Naive thymus-derived CD4-positive, alpha-beta T cell (primary cell): ENCODE measurements at regions not wholly inside any gene's neighbourhood (a gene's known extent, or its start where the extent isn't known, plus 50 kb on each side); places are given as distances from the start of the nearest gene placed in this dataset.
A peak's percentile ranks its signal among the peaks of the same experiment; 100 is the strongest.

Experiments used
- ATAC-seq: fragments of 150-1000 bp; cut with Tn5 transposase; 2 replicates; pipeline ENCODE4 v1.10.0; 2021; ENCODE audit warnings: mild to moderate bottlenecking, moderate library complexity
- CTCF ChIA-PET: fragments of 350-600 bp; sonication (Branson Sonifier 250); formaldehyde crosslinking; loops from one replicate; lab custom pipeline; 2021; ENCODE audit warnings: antibody characterized with exemption; lab: Charles Lee
- POLR2A ChIA-PET: fragments of 350-600 bp; sonication (Branson Sonifier 250); formaldehyde crosslinking; loops from one replicate; lab custom pipeline; 2021; ENCODE audit warnings: antibody characterized with exemption, inconsistent platforms; lab: Charles Lee
- DNase-seq, 9 donors: peaks; one replicate each; pipeline versions ENCODE4 v3.0.0 to v3.0.0-alpha.2; 2020 to 2022; ENCODE audit warnings: mixed read lengths in 1 of 9
- H3K27ac ChIP-seq: one replicate; pipeline ENCODE4 v1.7.0; 2013; ENCODE audit warnings: mild to moderate bottlenecking, low read depth, low read length, moderate library complexity
- H3K27me3 ChIP-seq, 2 donors: one replicate each; pipeline ENCODE4 v1.7.0; 2013; ENCODE audit warnings: low read length in 2 of 2, mild to moderate bottlenecking in 2 of 2, moderate library complexity in 2 of 2; ENCODE audit not compliant: control insufficient read depth in 2 of 2, insufficient read depth in 2 of 2
- H3K36me3 ChIP-seq, 3 experiments: 1 replicate in 2 of 3; 2 replicates in 1 of 3; pipeline ENCODE4 v1.7.0; 2013; ENCODE audit warnings: low read length in 3 of 3, mild to moderate bottlenecking in 3 of 3, moderate library complexity in 1 of 3; ENCODE audit not compliant: insufficient read depth in 3 of 3, control insufficient read depth in 2 of 3
- H3K4me1 ChIP-seq, 2 donors: one replicate each; pipeline ENCODE4 v1.7.0; 2013; ENCODE audit warnings: low read length in 2 of 2, mild to moderate bottlenecking in 2 of 2, moderate library complexity in 1 of 2; ENCODE audit not compliant: control insufficient read depth in 2 of 2, insufficient read depth in 2 of 2
- H3K4me3 ChIP-seq: 2 replicates; pipeline ENCODE4 v1.7.0; 2013; ENCODE audit warnings: mild to moderate bottlenecking, low read length
- H3K9me3 ChIP-seq, 3 experiments: 1 replicate in 2 of 3; 2 replicates in 1 of 3; pipeline ENCODE4 v1.7.0; 2013; ENCODE audit warnings: low read length in 3 of 3; ENCODE audit not compliant: control insufficient read depth in 2 of 3
- H3K27ac Mint-ChIP-seq, 9 donors: one replicate each; pipeline ENCODE4 v1.8.0; 2020 to 2022; ENCODE audit warnings: mixed read lengths in 9 of 9, mild to moderate bottlenecking in 8 of 9, moderate library complexity in 5 of 9, inconsistent platforms in 2 of 9
- H3K27me3 Mint-ChIP-seq, 5 donors: one replicate each; pipeline ENCODE4 v1.8.0; 2021 to 2022; ENCODE audit warnings: mixed read lengths in 5 of 5, mild to moderate bottlenecking in 1 of 5
- H3K36me3 Mint-ChIP-seq, 5 donors: one replicate each; pipeline ENCODE4 v1.8.0; 2020 to 2022; ENCODE audit warnings: mixed read lengths in 5 of 5, mild to moderate bottlenecking in 3 of 5, inconsistent platforms in 1 of 5
- H3K4me1 Mint-ChIP-seq, 7 donors: one replicate each; pipeline ENCODE4 v1.8.0; 2020 to 2022; ENCODE audit warnings: mixed read lengths in 7 of 7, mild to moderate bottlenecking in 3 of 7, inconsistent platforms in 1 of 7
- H3K4me3 Mint-ChIP-seq, 10 donors: one replicate each; pipeline ENCODE4 v1.8.0; 2020 to 2022; ENCODE audit warnings: mild to moderate bottlenecking in 10 of 10, mixed read lengths in 10 of 10, moderate library complexity in 6 of 10, inconsistent platforms in 2 of 10
- H3K9me3 Mint-ChIP-seq, 11 donors: one replicate each; pipeline ENCODE4 v1.8.0; 2020 to 2022; ENCODE audit warnings: mixed read lengths in 11 of 11, mild to moderate bottlenecking in 4 of 11, inconsistent platforms in 1 of 11, moderate library complexity in 1 of 11
- intact Hi-C, 2 donors: fragments of 100-400 bp; cut with micrococcal nuclease; formaldehyde crosslinking; loops; one replicate each; pipeline ENCODE4 v1.15.1; 2023

DNA sequence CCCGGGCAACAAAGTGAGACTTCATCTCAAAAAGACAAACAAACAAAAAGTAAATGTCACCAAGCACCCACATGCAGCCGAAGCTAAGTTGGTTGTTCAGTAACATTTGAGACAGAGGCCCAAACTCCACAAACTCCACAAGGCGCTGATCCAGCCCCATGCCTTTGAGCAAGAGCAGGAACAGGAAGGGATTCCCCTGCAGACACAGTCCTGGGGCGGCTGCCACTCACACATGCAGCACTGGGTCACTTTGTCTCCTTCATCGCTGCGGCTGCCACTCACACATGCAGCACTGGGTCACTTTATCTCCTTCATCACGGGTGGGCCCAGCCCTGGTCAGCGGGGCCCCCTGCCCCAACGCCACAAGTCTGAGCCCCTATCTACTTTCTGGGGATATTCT, 246.9 kb upstream of the RREB1 start:
- Mint-ChIP-seq H3K9me3 (no peaks in the 10 kb centered on the region), H3K27ac (no peak overlapping the region), H3K4me1 (peaks cover 14 to 19% (median 17%) of the 10 kb centered on the region in 7 donors), H3K4me3 (no peak overlapping the region), H3K36me3 (peaks cover 0 to 3% (median 0%) of the 10 kb centered on the region in 5 donors), H3K27me3 (peaks cover 0 to 10% (median 0%) of the 10 kb centered on the region in 5 donors)
- Histone ChIP-seq H3K9me3 (no peaks in the 10 kb centered on the region), H3K27me3 (no peaks in the 10 kb centered on the region), H3K27ac (no peak overlapping the region), H3K4me1 (peaks cover 0 to 7% of the 10 kb centered on the region in 2 donors), H3K4me3 (no peak overlapping the region), H3K36me3 (no peaks in the 10 kb centered on the region)
- ChIA-PET POLR2A (no interaction called here), CTCF (interaction anchor here (0.6 kb wide), 1 partner anchor 35 kb away, joined by 4 read pairs; no protein-coding TSS in a partner anchor)
- DNase-seq (no peak), ATAC-seq (no peak)
- intact Hi-C loops = no loop called here

DNA sequence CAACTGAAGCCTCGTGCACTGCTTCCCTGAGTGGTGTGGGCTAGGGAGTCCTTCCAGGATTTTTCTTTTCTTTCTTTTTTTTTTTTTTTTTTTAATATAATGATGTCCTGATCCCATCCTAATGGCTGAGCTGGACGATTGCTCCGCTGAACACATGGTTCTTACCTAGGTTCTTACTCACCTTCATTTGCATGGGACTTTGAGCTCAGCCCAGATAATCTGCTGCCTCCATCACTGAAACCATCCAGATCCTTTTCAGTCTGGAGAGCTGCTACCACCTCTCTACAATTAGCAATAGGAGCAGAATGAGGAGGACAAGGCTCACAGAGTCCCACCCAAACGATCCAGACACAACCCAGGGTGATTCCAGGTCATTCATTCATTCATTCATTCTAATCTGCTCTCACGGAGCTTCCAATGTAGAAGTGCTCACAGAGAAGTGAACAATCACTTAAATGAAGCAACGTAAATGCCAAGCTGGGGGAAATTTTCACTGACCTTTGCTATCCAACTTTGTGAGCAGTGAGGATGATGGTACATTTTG, 246.3 kb upstream of the RREB1 start:
- ChIA-PET CTCF (interaction anchor here (0.6 to 0.7 kb wide), 3 partner anchors 35 to 389 kb away, joined by 3 to 5 read pairs (median 4); no protein-coding TSS in a partner anchor), POLR2A (interaction anchor here (0.7 kb wide), 1 partner anchor 382 kb away, joined by 6 read pairs; no protein-coding TSS in a partner anchor)
- H3K4me1 Mint-ChIP-seq = peaks cover 10 to 14% (median 11%) of the 10 kb centered on the region in 7 donors
- DNase-seq (no peak), ATAC-seq (no peak)
- H3K36me3 ChIP-seq = no peaks in the 10 kb centered on the region
- peak overlapping the region in 1 of 9 donors; percentile 46 for H3K27ac Mint-ChIP-seq
- peaks cover 0 to 10% (median 0%) of the 10 kb centered on the region in 5 donors for H3K27me3 Mint-ChIP-seq
- intact Hi-C loops = no loop called here
- H3K4me1 ChIP-seq = peaks cover 0 to 7% of the 10 kb centered on the region in 2 donors
- no peaks in the 10 kb centered on the region for H3K27me3 ChIP-seq
- no peak overlapping the region for H3K4me3 Mint-ChIP-seq
- no peak overlapping the region for H3K27ac ChIP-seq
- no peaks in the 10 kb centered on the region for H3K9me3 ChIP-seq
- peaks cover 0 to 1% (median 0%) of the 10 kb centered on the region in 5 donors for H3K36me3 Mint-ChIP-seq
- H3K9me3 Mint-ChIP-seq = no peaks in the 10 kb centered on the region
- H3K4me3 ChIP-seq = no peak overlapping the region

DNA sequence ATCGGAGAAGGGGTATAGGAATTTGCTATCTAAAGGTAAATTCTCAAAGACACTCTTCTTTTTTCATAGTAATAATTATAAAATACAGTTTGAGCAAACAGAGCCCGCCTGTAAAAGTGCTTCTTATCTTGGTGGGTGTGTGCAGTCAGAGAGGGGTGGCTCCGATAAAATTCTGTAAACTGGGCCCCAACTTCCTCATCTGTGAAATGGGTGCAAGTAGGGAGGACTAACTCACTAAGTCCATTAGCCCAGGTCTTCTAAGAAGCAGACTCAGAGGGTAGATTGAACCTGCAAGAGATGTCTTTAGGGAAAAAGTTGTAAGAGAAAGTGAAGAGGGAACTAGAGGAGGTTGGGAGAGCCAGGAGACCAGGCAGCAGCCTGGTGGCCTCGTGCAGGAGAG, 245.8 kb upstream of the RREB1 start:
- no peak overlapping the region for H3K4me3 Mint-ChIP-seq
- Histone ChIP-seq H3K9me3 (no peaks in the 10 kb centered on the region), H3K27me3 (no peaks in the 10 kb centered on the region), H3K4me3 (no peak overlapping the region), H3K36me3 (no peaks in the 10 kb centered on the region), H3K4me1 (peaks cover 0 to 3% of the 10 kb centered on the region in 2 donors), H3K27ac (no peak overlapping the region)
- ATAC-seq = no peak
- H3K27me3 Mint-ChIP-seq = peaks cover 0 to 12% (median 0%) of the 10 kb centered on the region in 5 donors
- H3K27ac Mint-ChIP-seq = no peak overlapping the region
- ChIA-PET POLR2A (interaction anchor here (0.7 kb wide), 1 partner anchor 381 kb away, joined by 6 read pairs; no protein-coding TSS in a partner anchor), CTCF (no interaction called here)
- DNase-seq = no peak
- H3K9me3 Mint-ChIP-seq = no peaks in the 10 kb centered on the region
- intact Hi-C loops = no loop called here
- peaks cover 0 to 1% (median 0%) of the 10 kb centered on the region in 5 donors for H3K36me3 Mint-ChIP-seq
- peaks cover 5 to 9% (median 5%) of the 10 kb centered on the region in 7 donors for H3K4me1 Mint-ChIP-seq

DNA sequence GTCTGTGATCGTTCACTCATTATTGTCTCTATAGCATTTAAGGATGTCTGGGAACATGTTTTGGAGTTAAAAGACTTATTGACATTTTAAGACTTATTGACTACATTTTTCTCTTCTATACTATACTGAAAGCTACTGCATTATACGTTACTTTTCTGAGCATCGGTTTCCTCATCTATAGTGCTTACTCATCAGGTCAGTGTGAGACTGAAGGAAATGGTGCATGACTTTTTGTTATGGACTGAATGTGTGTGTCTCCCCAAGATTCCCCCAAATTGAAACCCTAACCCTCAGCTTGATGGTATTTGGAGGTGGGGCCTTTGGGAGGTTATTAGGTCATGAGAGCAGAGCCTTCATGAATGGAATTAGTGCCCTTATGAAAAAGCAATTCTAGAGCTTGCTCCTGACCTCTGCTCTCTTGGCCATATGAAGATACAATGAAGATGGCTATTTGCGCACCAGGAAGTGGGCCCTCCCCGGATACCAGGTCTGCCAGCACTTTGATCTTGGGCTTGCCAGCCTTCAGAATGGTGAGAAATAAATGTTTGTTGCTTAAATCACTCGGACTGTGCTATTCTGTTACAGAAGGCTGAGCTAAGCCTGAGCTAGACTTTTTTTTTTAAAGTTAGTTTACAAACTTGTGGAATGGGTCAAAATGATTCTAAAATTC, 243.7 kb upstream of the RREB1 start:
- H3K9me3 Mint-ChIP-seq = peaks cover 0 to 3% (median 0%) of the 10 kb centered on the region in 11 donors
- intact Hi-C loops = no loop called here
- peaks cover 0 to 10% (median 0%) of the 10 kb centered on the region in 5 donors for H3K27me3 Mint-ChIP-seq
- Histone ChIP-seq H3K9me3 (no peaks in the 10 kb centered on the region), H3K4me1 (no peaks in the 10 kb centered on the region), H3K27me3 (no peaks in the 10 kb centered on the region), H3K36me3 (no peaks in the 10 kb centered on the region), H3K27ac (no peak overlapping the region), H3K4me3 (no peak overlapping the region)
- ATAC-seq = no peak
- H3K4me1 Mint-ChIP-seq = peaks cover 0 to 2% (median 0%) of the 10 kb centered on the region in 7 donors
- H3K36me3 Mint-ChIP-seq = no peaks in the 10 kb centered on the region
- ChIA-PET CTCF (no interaction called here), POLR2A (no interaction called here)
- no peak overlapping the region for H3K4me3 Mint-ChIP-seq
- H3K27ac Mint-ChIP-seq = no peak overlapping the region
- no peak for DNase-seq

DNA sequence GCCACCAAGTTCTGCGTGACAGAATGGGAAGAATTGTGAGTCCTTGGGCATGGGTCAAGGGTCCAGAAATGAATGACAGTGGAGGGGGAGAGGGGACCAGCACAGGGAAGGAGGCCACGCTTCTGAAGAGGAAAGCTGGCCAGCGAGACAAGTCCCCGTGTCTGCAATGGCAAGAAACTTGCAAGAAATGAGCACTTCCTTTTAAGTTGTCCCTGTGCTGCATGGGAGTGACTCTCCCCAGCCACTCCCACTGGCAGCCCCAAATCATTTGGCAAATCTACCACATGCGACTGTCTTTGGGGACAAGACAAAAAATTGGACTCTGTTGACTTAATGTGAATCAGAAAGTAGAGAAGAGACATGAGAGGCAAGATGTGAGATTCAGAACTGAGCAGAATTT, 242.2 kb upstream of the RREB1 start:
- Histone ChIP-seq H3K4me3 (no peak overlapping the region), H3K9me3 (no peaks in the 10 kb centered on the region), H3K27me3 (no peaks in the 10 kb centered on the region), H3K36me3 (no peaks in the 10 kb centered on the region), H3K27ac (no peak overlapping the region), H3K4me1 (no peaks in the 10 kb centered on the region)
- peaks cover 0 to 3% (median 0%) of the 10 kb centered on the region in 11 donors for H3K9me3 Mint-ChIP-seq
- DNase-seq (no peak), ATAC-seq (no peak)
- intact Hi-C loops = no loop called here
- H3K4me3 Mint-ChIP-seq = no peak overlapping the region
- H3K36me3 Mint-ChIP-seq = no peaks in the 10 kb centered on the region
- ChIA-PET POLR2A (no interaction called here), CTCF (no interaction called here)
- peaks cover 0 to 2% (median 0%) of the 10 kb centered on the region in 7 donors for H3K4me1 Mint-ChIP-seq
- H3K27ac Mint-ChIP-seq = no peak overlapping the region
- peaks cover 0 to 17% (median 0%) of the 10 kb centered on the region in 5 donors for H3K27me3 Mint-ChIP-seq

DNA sequence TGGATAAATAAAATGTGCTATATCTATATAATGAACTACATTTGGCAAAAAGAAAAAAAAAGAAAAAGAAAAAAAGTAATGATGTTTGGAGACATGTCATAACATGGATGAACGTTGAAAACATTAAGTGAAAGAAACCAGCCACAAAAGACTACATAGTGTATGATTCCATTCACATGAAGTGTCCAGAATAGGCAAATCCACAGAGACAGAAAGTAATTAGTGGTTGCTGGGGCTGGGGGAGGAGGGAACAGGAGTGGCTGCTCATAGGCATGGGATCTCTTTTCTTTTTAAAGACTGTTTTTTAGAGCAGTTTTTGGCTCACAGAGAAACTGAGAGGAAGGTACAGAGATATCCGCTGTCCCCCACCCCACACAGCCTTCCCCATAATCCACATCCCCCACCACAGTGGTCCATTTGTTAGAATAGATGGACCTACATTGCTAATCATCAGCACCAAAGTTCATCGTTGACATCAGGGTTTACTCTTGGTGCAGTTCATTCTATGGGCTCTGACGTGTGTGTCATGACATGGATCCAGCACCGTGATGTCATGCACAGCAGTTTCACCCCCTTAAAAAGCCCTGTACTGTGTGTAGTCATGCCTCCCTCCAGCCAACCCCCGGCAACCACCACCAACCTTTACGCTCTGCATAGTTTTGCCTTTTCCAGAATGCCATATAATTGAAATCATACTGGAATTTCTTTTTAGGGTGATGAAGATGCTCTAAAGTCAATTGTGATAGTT, 240.9 kb upstream of the RREB1 start:
- no peak for DNase-seq
- peaks cover 0 to 2% (median 0%) of the 10 kb centered on the region in 7 donors for H3K4me1 Mint-ChIP-seq
- no peak overlapping the region for H3K27ac Mint-ChIP-seq
- H3K36me3 ChIP-seq = no peaks in the 10 kb centered on the region
- H3K9me3 ChIP-seq = no peaks in the 10 kb centered on the region
- H3K27me3 ChIP-seq = no peaks in the 10 kb centered on the region
- ChIA-PET POLR2A (no interaction called here), CTCF (no interaction called here)
- H3K27ac ChIP-seq = no peak overlapping the region
- H3K36me3 Mint-ChIP-seq = no peaks in the 10 kb centered on the region
- H3K4me1 ChIP-seq = no peaks in the 10 kb centered on the region
- ATAC-seq = no peak
- H3K9me3 Mint-ChIP-seq = peaks cover 0 to 3% (median 0%) of the 10 kb centered on the region in 11 donors
- H3K4me3 Mint-ChIP-seq = no peak overlapping the region
- intact Hi-C loops = no loop called here
- peaks cover 0 to 17% (median 0%) of the 10 kb centered on the region in 5 donors for H3K27me3 Mint-ChIP-seq
- H3K4me3 ChIP-seq = no peak overlapping the region
